ENCODE measurements at regions not wholly inside any gene's neighbourhood (a gene's known extent, or its start where the extent isn't known, plus 50 kb on each side); places are given as distances from the start of the nearest gene placed in this dataset.

DNA sequence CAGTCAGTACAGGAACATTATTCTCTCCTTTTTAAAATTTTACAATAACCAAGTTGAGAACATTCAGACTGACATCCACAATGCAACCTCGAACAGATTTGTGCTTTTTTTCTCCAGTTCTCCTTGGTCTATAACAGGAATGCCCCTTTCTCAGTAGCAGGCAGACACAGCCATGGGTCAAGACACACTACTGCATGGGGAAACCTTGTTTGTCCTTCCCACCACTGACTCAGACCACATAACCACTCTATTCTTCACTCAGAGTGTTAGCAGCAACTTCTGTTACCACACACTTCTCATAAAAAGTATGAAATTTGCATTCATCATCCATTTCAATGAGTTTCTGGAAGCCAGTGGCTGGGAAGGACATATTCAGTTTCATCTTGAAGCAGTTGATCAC, 421.7 kb downstream of the ADRA2A start:
- no peaks in the 10 kb centered on the region for H3K9me3 ChIP-seq (ENCODE audit: control insufficient read depth, insufficient read depth, low read depth, low read length)
- ChIA-PET CTCF (no interaction called here), POLR2A (no interaction called here)
- no peaks in the 10 kb centered on the region for H3K36me3 ChIP-seq (ENCODE audit: control insufficient read depth in 2 of 2, insufficient read depth in 1 of 2, low read length in 2 of 2)
- no peaks in the 10 kb centered on the region for H3K4me1 ChIP-seq (ENCODE audit: control insufficient read depth, insufficient read depth, low read length)
- TF ChIP-seq ZFP41 (tag by site-specific recombination; IDR thresholded peaks at IDR 0.05; ENCODE audit: borderline replicate concordance) = no peak
- no peak for TF ChIP-seq ZNF624 (tag by site-specific recombination; IDR thresholded peaks at IDR 0.05)
- no peak for TF ChIP-seq ZNF24 (tag by site-specific recombination; IDR thresholded peaks at IDR 0.05)
- no peak for TF ChIP-seq RBAK (tag by site-specific recombination; IDR thresholded peaks at IDR 0.05)
- no peak for TF ChIP-seq ZNF660 (tag by site-specific recombination; IDR thresholded peaks at IDR 0.05)
- no peak overlapping the region for H3K4me3 ChIP-seq (ENCODE audit: low read depth, low read length)
- H3K27ac ChIP-seq (ENCODE audit: extremely low read depth, low read depth, low read length) = no peak overlapping the region

GRCh38 chr10:111504376-111504775, 427.5 kb downstream of the ADRA2A start:
- ChIA-PET POLR2A (no interaction called here), CTCF (interaction anchor here (0.7 kb wide), 1 partner anchor 588 kb away, joined by 6 read pairs; no protein-coding TSS in a partner anchor)
- Histone ChIP-seq H3K4me3 (ENCODE audit: low read depth, low read length) (no peak overlapping the region), H3K9me3 (ENCODE audit: control insufficient read depth, insufficient read depth, low read depth, low read length) (no peaks in the 10 kb centered on the region), H3K27ac (ENCODE audit: extremely low read depth, low read depth, low read length) (no peak overlapping the region), H3K36me3 (ENCODE audit: control insufficient read depth in 2 of 2, insufficient read depth in 1 of 2, low read length in 2 of 2) (no peaks in the 10 kb centered on the region), H3K4me1 (ENCODE audit: control insufficient read depth, insufficient read depth, low read length) (no peaks in the 10 kb centered on the region)
- no peak for TF ChIP-seq ZNF2 (tag by site-specific recombination; IDR thresholded peaks at IDR 0.05)
- no peak for TF ChIP-seq ZNF654 (tag by site-specific recombination; IDR thresholded peaks at IDR 0.05; ENCODE audit: low read depth)
- no peak for TF ChIP-seq PRDM4 (tag by site-specific recombination; IDR thresholded peaks at IDR 0.05)
- no peak for TF ChIP-seq ZNF157 (tag by site-specific recombination; IDR thresholded peaks at IDR 0.05)
- no peak for TF ChIP-seq ZBTB8A (tag by site-specific recombination; IDR thresholded peaks at IDR 0.05)
- TF ChIP-seq GLIS2 (tag by site-specific recombination; IDR thresholded peaks at IDR 0.05) = no peak
- no peak for TF ChIP-seq GLI4 (tag by site-specific recombination; IDR thresholded peaks at IDR 0.05)
- TF ChIP-seq GLIS1 (tag by site-specific recombination; IDR thresholded peaks at IDR 0.05) = no peak
- no peak for TF ChIP-seq SALL2 (tag by site-specific recombination; IDR thresholded peaks at IDR 0.05; ENCODE audit: borderline replicate concordance)
- TF ChIP-seq, protein P1, sequence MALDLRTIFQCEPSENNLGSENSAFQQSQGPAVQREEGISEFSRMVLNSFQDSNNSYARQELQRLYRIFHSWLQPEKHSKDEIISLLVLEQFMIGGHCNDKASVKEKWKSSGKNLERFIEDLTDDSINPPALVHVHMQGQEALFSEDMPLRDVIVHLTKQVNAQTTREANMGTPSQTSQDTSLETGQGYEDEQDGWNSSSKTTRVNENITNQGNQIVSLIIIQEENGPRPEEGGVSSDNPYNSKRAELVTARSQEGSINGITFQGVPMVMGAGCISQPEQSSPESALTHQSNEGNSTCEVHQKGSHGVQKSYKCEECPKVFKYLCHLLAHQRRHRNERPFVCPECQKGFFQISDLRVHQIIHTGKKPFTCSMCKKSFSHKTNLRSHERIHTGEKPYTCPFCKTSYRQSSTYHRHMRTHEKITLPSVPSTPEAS (tag by site-specific recombination; IDR thresholded peaks at IDR 0.05) = no peak
- TF ChIP-seq ZNF521 (tag by site-specific recombination; IDR thresholded peaks at IDR 0.05) = no peak
- TF ChIP-seq MYNN (tag by site-specific recombination; IDR thresholded peaks at IDR 0.05; ENCODE audit: borderline replicate concordance) = no peak
- TF ChIP-seq FEZF1 (tag by site-specific recombination; IDR thresholded peaks at IDR 0.05) = no peak
- TF ChIP-seq ZNF366 (tag by site-specific recombination; conservative IDR thresholded peaks at IDR 0.05) = no peak
- TF ChIP-seq ZBTB6 (tag by site-specific recombination; IDR thresholded peaks at IDR 0.05) = no peak
- TF ChIP-seq ZNF23 (tag by site-specific recombination; IDR thresholded peaks at IDR 0.05; ENCODE audit: borderline replicate concordance) = no peak

All from HEK293 (cell line).